ENCODE measurements at regions not wholly inside any gene's neighbourhood (a gene's known extent, or its start where the extent isn't known, plus 50 kb on each side); places are given as distances from the start of the nearest gene placed in this dataset.

GRCh38 chr15:69848551-69849231 lies 249.0 kb downstream of the TLE3 start:
- TF ChIP-seq GATA1 (IDR thresholded peaks at IDR 0.05; ENCODE audit: low read depth, low read length) = no peak
- TF ChIP-seq POLR2A (IDR thresholded peaks at IDR 0.05; ENCODE audit: low read length) = no peak
- DNase-seq = no peak

DNA sequence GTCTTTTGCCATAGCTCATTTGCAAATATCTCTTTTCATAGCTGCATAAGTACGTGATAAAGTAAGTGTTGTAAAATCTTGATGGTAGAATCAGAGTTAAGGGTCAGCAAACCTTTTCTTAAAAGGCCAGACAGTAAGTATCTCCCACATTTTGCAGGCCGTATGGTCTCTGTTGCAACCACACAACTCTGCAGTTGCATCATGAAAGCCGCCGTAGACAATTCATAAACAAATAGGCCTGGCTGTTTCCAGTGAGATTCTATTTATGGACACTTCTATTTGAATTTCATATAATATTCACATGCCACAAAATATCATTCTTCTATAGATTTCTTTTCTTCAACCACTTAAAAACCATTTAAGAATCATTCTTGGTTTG lies 248.5 kb downstream of the TLE3 start:
- no peak for DNase-seq
- TF ChIP-seq POLR2A (IDR thresholded peaks at IDR 0.05; ENCODE audit: low read length) (no peak), GATA1 (IDR thresholded peaks at IDR 0.05; ENCODE audit: low read depth, low read length) (no peak)

GRCh38 chr15:69852482-69852881 lies 245.2 kb downstream of the TLE3 start:
- no peak for TF ChIP-seq POLR2A (IDR thresholded peaks at IDR 0.05; ENCODE audit: low read length)
- no peak for TF ChIP-seq GATA1 (IDR thresholded peaks at IDR 0.05; ENCODE audit: low read depth, low read length)
- DNase-seq = no peak

DNA sequence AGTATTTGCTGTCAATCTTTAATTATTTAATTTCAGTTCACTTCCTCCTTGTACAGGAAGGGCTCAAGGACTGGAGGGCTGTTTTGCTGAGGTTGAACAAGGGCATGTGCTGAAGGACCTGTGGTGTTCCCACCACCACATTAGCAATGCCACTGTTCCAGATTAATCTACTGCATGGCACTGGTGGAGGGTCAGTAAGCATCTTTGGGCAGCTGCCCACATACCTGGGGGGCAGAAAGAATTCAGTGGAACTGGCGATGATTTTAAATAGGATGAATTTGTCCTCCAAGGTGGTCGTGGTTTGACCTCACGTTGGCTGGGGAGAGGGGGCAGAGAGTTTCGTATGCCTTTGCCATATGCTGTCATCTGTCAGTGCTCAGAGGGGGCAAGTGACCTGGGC lies 244.8 kb downstream of the TLE3 start:
- TF ChIP-seq GATA1 (IDR thresholded peaks at IDR 0.05; ENCODE audit: low read depth, low read length) (no peak), POLR2A (IDR thresholded peaks at IDR 0.05; ENCODE audit: low read length) (no peak)

GRCh38 chr15:69853544-69853951 lies 244.2 kb downstream of the TLE3 start:
- DNase-seq = no peak
- TF ChIP-seq POLR2A (IDR thresholded peaks at IDR 0.05; ENCODE audit: low read length) (no peak), GATA1 (IDR thresholded peaks at IDR 0.05; ENCODE audit: low read depth, low read length) (no peak)

More for the DNA sequence above, 244.8 kb downstream of the TLE3 start:
- no peak for DNase-seq

DNA sequence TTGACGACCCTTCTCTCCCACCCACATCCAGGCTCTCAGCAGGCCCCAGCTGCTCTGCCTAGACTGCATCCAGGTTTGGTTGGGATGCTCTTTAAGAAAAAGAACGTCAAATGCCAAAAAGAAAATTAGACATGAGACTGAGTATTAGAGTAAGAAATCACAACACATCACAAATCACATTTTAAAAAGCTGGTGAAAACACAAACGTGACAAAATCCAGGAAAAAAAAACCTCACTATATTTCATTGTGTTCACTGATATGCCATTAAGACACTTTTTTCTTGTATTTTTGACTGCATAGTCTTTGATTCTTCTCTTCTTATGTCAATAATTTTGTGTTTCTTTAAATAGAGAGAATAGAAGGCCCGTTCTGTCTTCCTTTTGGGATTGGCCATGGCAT lies 243.7 kb downstream of the TLE3 start:
- no peak for DNase-seq
- no peak for TF ChIP-seq POLR2A (IDR thresholded peaks at IDR 0.05; ENCODE audit: low read length)
- no peak for TF ChIP-seq GATA1 (IDR thresholded peaks at IDR 0.05; ENCODE audit: low read depth, low read length)

GRCh38 chr15:69854521-69855181 lies 243.1 kb downstream of the TLE3 start:
- TF ChIP-seq POLR2A (IDR thresholded peaks at IDR 0.05; ENCODE audit: low read length) (no peak), GATA1 (IDR thresholded peaks at IDR 0.05; ENCODE audit: low read depth, low read length) (no peak)
- DNase-seq = no peak

DNA sequence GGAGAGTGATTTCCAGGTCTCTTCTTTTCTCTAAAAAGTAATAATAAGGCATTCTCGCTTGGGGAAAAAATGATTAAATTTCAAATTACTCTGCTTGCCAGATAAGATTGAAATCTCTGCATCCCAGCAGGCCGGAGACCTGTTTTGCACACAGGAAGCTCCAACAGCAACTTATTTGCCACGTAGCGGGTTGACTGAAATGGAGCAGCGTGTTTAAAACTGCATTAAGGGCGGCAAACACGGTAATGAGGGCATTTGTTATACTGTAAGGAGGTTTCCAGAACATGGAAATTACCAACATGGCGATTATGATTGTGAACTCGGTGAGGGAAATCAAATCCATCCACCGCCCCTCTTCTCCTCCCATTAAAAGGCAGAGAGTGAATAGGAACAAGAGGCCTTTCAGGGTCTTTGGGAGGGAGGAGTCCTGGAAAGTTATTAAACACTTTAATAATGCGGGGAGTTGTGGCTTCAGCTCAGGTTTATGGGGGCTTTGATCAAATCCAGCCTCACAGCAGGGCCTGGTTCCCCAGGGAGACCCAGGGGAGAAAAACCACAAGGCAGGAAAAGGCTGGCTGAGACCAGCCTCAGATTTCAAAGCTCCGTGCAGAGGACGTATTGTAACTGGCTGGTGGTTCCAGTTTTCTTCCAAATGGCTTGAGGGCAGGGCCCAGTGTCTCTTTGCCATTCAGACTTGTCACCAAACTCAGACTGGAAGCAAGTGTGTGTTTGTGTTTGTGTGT lies 242.3 kb downstream of the TLE3 start:
- no peak for TF ChIP-seq POLR2A (IDR thresholded peaks at IDR 0.05; ENCODE audit: low read length)
- no peak for TF ChIP-seq GATA1 (IDR thresholded peaks at IDR 0.05; ENCODE audit: low read depth, low read length)
- no peak for DNase-seq

DNA sequence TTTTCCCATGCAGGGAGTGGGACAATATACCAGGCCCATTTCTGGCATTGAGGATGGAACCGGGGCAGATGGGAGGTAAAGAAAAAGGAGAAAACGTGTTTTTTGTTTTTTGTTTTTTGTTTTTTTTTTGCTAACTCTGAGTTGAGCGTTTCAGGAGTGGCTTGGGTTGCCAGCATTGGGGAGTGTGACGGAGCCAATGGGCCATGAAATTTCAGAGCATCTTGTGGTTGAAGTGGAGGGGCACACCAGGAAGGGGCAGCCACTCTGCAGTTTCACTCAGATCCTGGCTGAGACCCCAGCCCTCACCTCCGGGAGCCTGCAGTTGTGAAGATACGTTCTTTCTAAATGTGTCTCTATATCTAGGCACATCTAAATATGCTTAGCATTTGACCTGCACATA lies 240.5 kb downstream of the TLE3 start:
- no peak for DNase-seq

GRCh38 chr15:69857686-69858391 lies 239.9 kb downstream of the TLE3 start:
- no peak for DNase-seq
- TF ChIP-seq POLR2A (IDR thresholded peaks at IDR 0.05; ENCODE audit: low read length) (no peak), GATA1 (IDR thresholded peaks at IDR 0.05; ENCODE audit: low read depth, low read length) (no peak)

More for the DNA sequence above, 240.5 kb downstream of the TLE3 start:
- no peak for TF ChIP-seq POLR2A (IDR thresholded peaks at IDR 0.05; ENCODE audit: low read length)
- no peak for TF ChIP-seq GATA1 (IDR thresholded peaks at IDR 0.05; ENCODE audit: low read depth, low read length)

- TF ChIP-seq GATA1 (IDR thresholded peaks at IDR 0.05; ENCODE audit: low read depth, low read length) (no peak), POLR2A (IDR thresholded peaks at IDR 0.05; ENCODE audit: low read length) (no peak)
- no peak for DNase-seq
Measured at GRCh38 chr15:69858456-69858855, 239.3 kb downstream of the TLE3 start.

DNA sequence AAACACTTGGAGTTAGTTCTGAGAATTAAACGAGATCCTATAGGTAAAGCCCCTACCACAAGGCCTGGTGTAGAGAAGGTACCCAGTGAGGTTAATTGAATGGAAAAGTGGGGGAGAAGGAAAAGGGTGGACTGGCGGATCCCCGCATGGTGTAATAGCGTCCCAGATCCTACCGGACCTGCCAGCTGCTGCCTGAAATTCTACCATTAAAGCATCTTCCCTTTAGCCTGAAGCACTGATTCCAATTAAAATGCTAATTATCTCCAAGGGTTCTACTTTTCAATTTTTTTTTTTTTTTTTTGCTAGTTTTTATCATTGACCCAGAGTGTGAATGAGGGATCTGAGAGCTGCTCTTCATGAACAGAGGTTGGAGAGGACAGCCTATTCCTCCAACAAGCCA lies 237.9 kb downstream of the TLE3 start:
- TF ChIP-seq POLR2A (IDR thresholded peaks at IDR 0.05; ENCODE audit: low read length) = no peak
- TF ChIP-seq GATA1 (IDR thresholded peaks at IDR 0.05; ENCODE audit: low read depth, low read length) = no peak
- no peak for DNase-seq

DNA sequence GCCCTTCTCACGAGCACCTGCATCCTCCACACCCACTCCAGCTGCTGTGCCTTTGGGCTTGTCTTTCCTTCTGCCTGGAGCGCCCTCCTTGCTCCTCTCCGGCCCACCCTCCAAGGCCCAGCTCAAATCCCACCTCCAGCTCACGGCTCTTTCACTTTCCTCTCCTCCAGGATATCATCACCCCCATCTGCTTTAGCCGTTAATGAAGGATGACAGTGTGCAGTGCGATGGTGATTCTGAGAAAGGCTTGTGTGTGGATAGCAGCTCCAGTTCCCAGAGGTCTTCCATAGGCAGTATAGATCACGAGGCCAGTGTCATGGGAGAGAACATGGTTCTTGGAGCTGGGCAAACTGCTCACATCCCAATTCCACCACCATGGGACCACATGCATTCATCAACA lies 237.4 kb downstream of the TLE3 start:
- no peak for DNase-seq
- TF ChIP-seq POLR2A (IDR thresholded peaks at IDR 0.05; ENCODE audit: low read length) = no peak
- TF ChIP-seq GATA1 (IDR thresholded peaks at IDR 0.05; ENCODE audit: low read depth, low read length) = no peak

- no peak for DNase-seq
- no peak for TF ChIP-seq GATA1 (IDR thresholded peaks at IDR 0.05; ENCODE audit: low read depth, low read length)
Measured at GRCh38 chr15:69860921-69861320, 236.8 kb downstream of the TLE3 start.
